WERI-Rb-1 (cell line): ENCODE measurements at regions not wholly inside any gene's neighbourhood (a gene's known extent, or its start where the extent isn't known, plus 50 kb on each side); places are given as distances from the start of the nearest gene placed in this dataset.
"Not testable (repeated sequence)": the region's sequence is repeated elsewhere in the genome, so short reads cannot be mapped to it uniquely, and the experiment has no call there.

ENCODE experiments used
- DNase-seq: peaks from one replicate; pipeline ENCODE4 v3.0.0-alpha.2; 2020
- H3K27ac ChIP-seq: fragments of 250-450 bp; sonication (Bioruptor Pico); 2 replicates; pipeline ENCODE4 v1.5.1; 2020; ENCODE audit warnings: mild to moderate bottlenecking, moderate library complexity
- H3K27me3 ChIP-seq: fragments of 250-450 bp; sonication (Bioruptor Pico); 2 replicates; pipeline ENCODE4 v1.5.1; 2021; ENCODE audit warnings: mild to moderate bottlenecking, low read depth, moderate library complexity; ENCODE audit not compliant: insufficient read depth, severe bottlenecking
- H3K36me3 ChIP-seq: fragments of 250-450 bp; sonication (Bioruptor Pico); 2 replicates; pipeline ENCODE4 v1.5.1; 2020; ENCODE audit warnings: mild to moderate bottlenecking, moderate library complexity
- H3K4me3 ChIP-seq: 2 replicates; pipeline ENCODE4 v1.5.1; 2011; ENCODE audit warnings: low read depth, mild to moderate bottlenecking, control low read depth, low read length
- H3K9me3 ChIP-seq: fragments of 250-450 bp; sonication (Bioruptor Pico); 2 replicates; pipeline ENCODE4 v1.5.1; 2021; ENCODE audit warnings: mild to moderate bottlenecking, moderate library complexity; ENCODE audit not compliant: severe bottlenecking
- TF ChIP-seq, protein P1 (sequence below): IDR thresholded peaks from 2 replicates; pipeline ENCODE4 v1.5.1; 2011; ENCODE audit warnings: low read depth, mild to moderate bottlenecking, control low read depth, inconsistent platforms, low read length

GRCh38 chr14:37665951-37666350 lies 70.5 kb downstream of the TTC6 start:
- H3K4me3 ChIP-seq = no peak overlapping the region
- TF ChIP-seq, protein P1, sequence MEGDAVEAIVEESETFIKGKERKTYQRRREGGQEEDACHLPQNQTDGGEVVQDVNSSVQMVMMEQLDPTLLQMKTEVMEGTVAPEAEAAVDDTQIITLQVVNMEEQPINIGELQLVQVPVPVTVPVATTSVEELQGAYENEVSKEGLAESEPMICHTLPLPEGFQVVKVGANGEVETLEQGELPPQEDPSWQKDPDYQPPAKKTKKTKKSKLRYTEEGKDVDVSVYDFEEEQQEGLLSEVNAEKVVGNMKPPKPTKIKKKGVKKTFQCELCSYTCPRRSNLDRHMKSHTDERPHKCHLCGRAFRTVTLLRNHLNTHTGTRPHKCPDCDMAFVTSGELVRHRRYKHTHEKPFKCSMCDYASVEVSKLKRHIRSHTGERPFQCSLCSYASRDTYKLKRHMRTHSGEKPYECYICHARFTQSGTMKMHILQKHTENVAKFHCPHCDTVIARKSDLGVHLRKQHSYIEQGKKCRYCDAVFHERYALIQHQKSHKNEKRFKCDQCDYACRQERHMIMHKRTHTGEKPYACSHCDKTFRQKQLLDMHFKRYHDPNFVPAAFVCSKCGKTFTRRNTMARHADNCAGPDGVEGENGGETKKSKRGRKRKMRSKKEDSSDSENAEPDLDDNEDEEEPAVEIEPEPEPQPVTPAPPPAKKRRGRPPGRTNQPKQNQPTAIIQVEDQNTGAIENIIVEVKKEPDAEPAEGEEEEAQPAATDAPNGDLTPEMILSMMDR = no peak
- DNase-seq = no peak
- H3K9me3 ChIP-seq = no peaks in the 10 kb centered on the region
- H3K36me3 ChIP-seq = no peaks in the 10 kb centered on the region
- H3K27me3 ChIP-seq = peaks cover 9% of the 10 kb centered on the region
- no peak overlapping the region for H3K27ac ChIP-seq

GRCh38 chr14:37668646-37669045 lies 73.2 kb downstream of the TTC6 start:
- Histone ChIP-seq H3K36me3 (no peaks in the 10 kb centered on the region), H3K9me3 (no peaks in the 10 kb centered on the region), H3K27me3 (peaks cover 2% of the 10 kb centered on the region), H3K27ac (no peak overlapping the region), H3K4me3 (no peak overlapping the region)
- no peak for DNase-seq
- TF ChIP-seq, protein P1 = no peak

DNA sequence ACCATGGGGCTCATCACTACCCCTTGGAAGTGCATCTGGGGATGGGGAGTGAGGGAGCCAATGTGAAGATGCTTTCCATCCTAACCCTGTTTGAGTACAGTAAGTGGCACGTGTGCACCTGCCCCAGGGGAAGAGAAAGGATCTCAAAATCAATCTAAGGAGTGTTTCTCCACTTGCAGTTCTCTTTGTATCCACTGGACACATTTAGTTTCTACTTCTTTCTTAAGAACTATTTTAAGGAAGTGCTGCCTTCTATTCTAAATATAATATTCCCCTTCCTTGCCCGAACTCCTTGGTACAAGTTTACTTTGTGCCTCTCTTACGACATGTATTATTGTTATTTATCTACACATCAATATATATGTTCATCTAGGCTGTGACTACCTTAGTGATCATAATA lies 73.8 kb downstream of the TTC6 start:
- Histone ChIP-seq H3K4me3 (no peak overlapping the region), H3K9me3 (no peaks in the 10 kb centered on the region), H3K27ac (no peak overlapping the region), H3K27me3 (no peaks in the 10 kb centered on the region), H3K36me3 (no peaks in the 10 kb centered on the region)
- no peak for DNase-seq
- TF ChIP-seq, protein P1 = no peak

DNA sequence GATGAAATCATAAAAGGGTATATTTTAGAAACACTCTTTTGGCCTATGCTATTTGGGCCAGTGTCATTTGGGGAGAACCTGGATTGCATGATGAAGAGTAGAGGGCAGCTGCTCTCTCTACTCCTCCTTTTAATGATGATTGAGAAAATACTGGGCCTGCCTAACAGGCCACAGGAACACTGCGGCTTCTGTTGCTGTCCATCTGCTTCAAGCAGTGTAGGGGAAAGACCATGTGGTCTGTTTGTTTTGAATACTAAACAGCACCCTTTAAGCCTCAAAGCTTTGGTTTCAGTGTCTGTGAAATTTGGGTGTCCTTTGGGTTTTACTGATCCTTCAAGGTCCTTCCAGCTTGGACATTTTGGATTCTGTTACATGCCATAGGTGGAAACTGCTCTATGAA lies 78.0 kb downstream of the TTC6 start:
- TF ChIP-seq, protein P1 = no peak
- Histone ChIP-seq H3K27ac (no peak overlapping the region), H3K9me3 (no peaks in the 10 kb centered on the region), H3K27me3 (no peaks in the 10 kb centered on the region), H3K4me3 (no peak overlapping the region), H3K36me3 (no peaks in the 10 kb centered on the region)
- DNase-seq = no peak

GRCh38 chr14:37678916-37679315 lies 83.5 kb downstream of the TTC6 start:
- Histone ChIP-seq H3K9me3 (no peaks in the 10 kb centered on the region), H3K27me3 (peaks cover 5% of the 10 kb centered on the region), H3K4me3 (no peak overlapping the region), H3K36me3 (no peaks in the 10 kb centered on the region), H3K27ac (no peak overlapping the region)
- TF ChIP-seq, protein P1 = no peak
- DNase-seq = no peak

GRCh38 chr14:37681486-37681885 lies 86.1 kb downstream of the TTC6 start:
- Histone ChIP-seq H3K27ac (no peak overlapping the region), H3K27me3 (peaks cover 16% of the 10 kb centered on the region), H3K36me3 (no peaks in the 10 kb centered on the region), H3K4me3 (no peak overlapping the region), H3K9me3 (no peaks in the 10 kb centered on the region)
- TF ChIP-seq, protein P1 = no peak
- no peak for DNase-seq

DNA sequence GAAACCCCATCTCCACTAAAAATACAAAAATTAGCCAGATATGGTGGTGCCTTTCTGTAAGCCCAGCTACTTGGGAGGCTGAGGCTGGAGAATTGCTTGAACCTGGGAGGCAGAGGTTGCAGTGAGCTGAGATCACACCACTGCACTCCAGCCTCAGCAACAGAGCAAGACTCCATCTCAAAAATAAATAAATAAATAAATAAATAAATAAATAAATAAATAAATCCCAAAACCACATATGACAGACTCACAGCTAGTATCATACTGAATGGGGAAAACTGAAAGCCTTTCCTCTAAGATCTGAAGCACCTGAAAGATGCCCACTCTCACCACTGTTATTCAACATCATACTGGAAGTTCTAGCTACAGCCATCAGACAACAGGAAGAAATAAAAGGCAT lies 97.3 kb downstream of the TTC6 start:
- not testable (repeated sequence) for H3K27me3 ChIP-seq, H3K9me3 ChIP-seq, H3K36me3 ChIP-seq, H3K4me3 ChIP-seq, H3K27ac ChIP-seq, DNase-seq

- H3K27me3 ChIP-seq, H3K36me3 ChIP-seq, H3K27ac ChIP-seq, H3K9me3 ChIP-seq, H3K4me3 ChIP-seq, DNase-seq: not testable (repeated sequence)
Measured at GRCh38 chr14:37693420-37693819, 98.0 kb downstream of the TTC6 start.
